IMR-90 (cell line): ENCODE measurements at regions not wholly inside any gene's neighbourhood (a gene's known extent, or its start where the extent isn't known, plus 50 kb on each side); places are given as distances from the start of the nearest gene placed in this dataset.

ENCODE experiments used
- BHLHE40 ChIP-seq: fragments of 150-350 bp; IDR thresholded peaks from 2 replicates; pipeline ENCODE4 v1.6.1; 2016; ENCODE audit warnings: mild to moderate bottlenecking, low read depth, low read length
- CEBPB ChIP-seq: IDR thresholded peaks from 2 replicates; pipeline ENCODE4 v1.6.1; 2012; ENCODE audit warnings: low read depth, low read length, improper control_type of control experiment
- CHD1 ChIP-seq: IDR thresholded peaks from 2 replicates; pipeline ENCODE4 v1.6.1; 2012; ENCODE audit warnings: low read depth, low read length, improper control_type of control experiment
- CTCF ChIP-seq: conservative IDR thresholded peaks from 2 replicates; pipeline ENCODE4 v1.5.1; 2012; ENCODE audit warnings: mild to moderate bottlenecking, low read depth, low read length, improper control_type of control experiment
- FOS ChIP-seq: fragments of 150-350 bp; IDR thresholded peaks from 2 replicates; pipeline ENCODE4 v1.6.1; 2016; ENCODE audit warnings: low read depth, low read length
- POLR2A ChIP-seq: IDR thresholded peaks from 2 replicates; pipeline ENCODE4 v1.6.1; 2012; ENCODE audit warnings: mild to moderate bottlenecking, low read depth, low read length
- RAD21 ChIP-seq: IDR thresholded peaks from 2 replicates; pipeline ENCODE4 v1.6.1; 2012; ENCODE audit warnings: low read length, improper control_type of control experiment
- RFX5 ChIP-seq: IDR thresholded peaks from 2 replicates; pipeline ENCODE4 v1.8.0; 2012; ENCODE audit warnings: low read depth, mild to moderate bottlenecking, low read length, moderate library complexity
- SMC3 ChIP-seq: fragments of 150-350 bp; IDR thresholded peaks from 2 replicates; pipeline ENCODE4 v1.6.1; 2016; ENCODE audit warnings: low read depth, mild to moderate bottlenecking, antibody characterized with exemption, low read length, moderate library complexity
- TF ChIP-seq, protein P1 (sequence below): fragments of 150-350 bp; IDR thresholded peaks from 2 replicates; pipeline ENCODE4 v1.6.1; 2017; ENCODE audit warnings: mild to moderate bottlenecking, antibody characterized with exemption, low read length, low read depth
- TF ChIP-seq, protein P2 (sequence below): fragments of 150-350 bp; IDR thresholded peaks from 2 replicates; pipeline ENCODE4 v1.6.1; 2016; ENCODE audit warnings: low read depth, mild to moderate bottlenecking, low read length, moderate library complexity, borderline replicate concordance

DNA sequence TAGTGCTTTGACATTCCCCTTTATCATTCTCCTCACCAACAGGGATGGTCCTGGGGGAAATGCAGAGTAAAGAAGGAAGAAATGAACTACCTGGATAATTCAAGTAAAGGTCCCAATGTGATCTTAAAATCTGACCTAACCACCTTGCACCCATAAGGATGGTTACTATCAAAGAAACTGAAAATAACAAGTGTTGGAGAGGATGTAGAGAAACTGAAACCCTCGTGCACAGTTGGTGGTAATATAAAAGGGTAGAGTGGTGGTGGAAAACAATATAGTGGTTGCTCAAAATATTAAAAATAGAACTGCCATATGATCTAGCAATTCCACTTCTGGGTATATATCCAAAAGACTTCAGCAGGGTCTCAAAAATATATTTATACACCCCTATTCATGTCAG is 298.6 kb upstream of the PPARGC1A start:
- no peak for TF ChIP-seq CTCF
- TF ChIP-seq, protein P1, sequence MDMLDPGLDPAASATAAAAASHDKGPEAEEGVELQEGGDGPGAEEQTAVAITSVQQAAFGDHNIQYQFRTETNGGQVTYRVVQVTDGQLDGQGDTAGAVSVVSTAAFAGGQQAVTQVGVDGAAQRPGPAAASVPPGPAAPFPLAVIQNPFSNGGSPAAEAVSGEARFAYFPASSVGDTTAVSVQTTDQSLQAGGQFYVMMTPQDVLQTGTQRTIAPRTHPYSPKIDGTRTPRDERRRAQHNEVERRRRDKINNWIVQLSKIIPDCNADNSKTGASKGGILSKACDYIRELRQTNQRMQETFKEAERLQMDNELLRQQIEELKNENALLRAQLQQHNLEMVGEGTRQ = no peak
- no peak for TF ChIP-seq CHD1
- no peak for TF ChIP-seq POLR2A
- TF ChIP-seq SMC3 = no peak
- TF ChIP-seq RAD21 = no peak
- TF ChIP-seq, protein P2, sequence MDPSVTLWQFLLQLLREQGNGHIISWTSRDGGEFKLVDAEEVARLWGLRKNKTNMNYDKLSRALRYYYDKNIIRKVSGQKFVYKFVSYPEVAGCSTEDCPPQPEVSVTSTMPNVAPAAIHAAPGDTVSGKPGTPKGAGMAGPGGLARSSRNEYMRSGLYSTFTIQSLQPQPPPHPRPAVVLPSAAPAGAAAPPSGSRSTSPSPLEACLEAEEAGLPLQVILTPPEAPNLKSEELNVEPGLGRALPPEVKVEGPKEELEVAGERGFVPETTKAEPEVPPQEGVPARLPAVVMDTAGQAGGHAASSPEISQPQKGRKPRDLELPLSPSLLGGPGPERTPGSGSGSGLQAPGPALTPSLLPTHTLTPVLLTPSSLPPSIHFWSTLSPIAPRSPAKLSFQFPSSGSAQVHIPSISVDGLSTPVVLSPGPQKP = no peak
- no peak for TF ChIP-seq CEBPB
- no peak for TF ChIP-seq RFX5
- TF ChIP-seq BHLHE40 = no peak
- TF ChIP-seq FOS = no peak
